WERI-Rb-1 (cell line): ENCODE measurements at regions not wholly inside any gene's neighbourhood (a gene's known extent, or its start where the extent isn't known, plus 50 kb on each side); places are given as distances from the start of the nearest gene placed in this dataset.

Experiments used
- DNase-seq: peaks from one replicate; pipeline ENCODE4 v3.0.0-alpha.2; 2020
- H3K27ac ChIP-seq: fragments of 250-450 bp; sonication (Bioruptor Pico); 2 replicates; pipeline ENCODE4 v1.5.1; 2020; ENCODE audit warnings: mild to moderate bottlenecking, moderate library complexity
- H3K27me3 ChIP-seq: fragments of 250-450 bp; sonication (Bioruptor Pico); 2 replicates; pipeline ENCODE4 v1.5.1; 2021; ENCODE audit warnings: mild to moderate bottlenecking, low read depth, moderate library complexity; ENCODE audit not compliant: insufficient read depth, severe bottlenecking
- H3K36me3 ChIP-seq: fragments of 250-450 bp; sonication (Bioruptor Pico); 2 replicates; pipeline ENCODE4 v1.5.1; 2020; ENCODE audit warnings: mild to moderate bottlenecking, moderate library complexity
- H3K4me3 ChIP-seq: 2 replicates; pipeline ENCODE4 v1.5.1; 2011; ENCODE audit warnings: low read depth, mild to moderate bottlenecking, control low read depth, low read length
- H3K9me3 ChIP-seq: fragments of 250-450 bp; sonication (Bioruptor Pico); 2 replicates; pipeline ENCODE4 v1.5.1; 2021; ENCODE audit warnings: mild to moderate bottlenecking, moderate library complexity; ENCODE audit not compliant: severe bottlenecking
- CTCF ChIP-seq: IDR thresholded peaks from 2 replicates; pipeline ENCODE4 v1.5.1; 2011; ENCODE audit warnings: low read depth, mild to moderate bottlenecking, control low read depth, inconsistent platforms, low read length

GRCh38 chr7:54109501-54109900, 432.7 kb upstream of the VSTM2A start:
- no peak for TF ChIP-seq CTCF

GRCh38 chr7:54111814-54112511, 430.2 kb upstream of the VSTM2A start:
- Histone ChIP-seq H3K27me3 (no peaks in the 10 kb centered on the region), H3K9me3 (no peaks in the 10 kb centered on the region), H3K36me3 (no peaks in the 10 kb centered on the region), H3K27ac (no peak overlapping the region), H3K4me3 (no peak overlapping the region)
- no peak for DNase-seq
- no peak for TF ChIP-seq CTCF

More at GRCh38 chr7:54109501-54109900, 432.7 kb upstream of the VSTM2A start:
- Histone ChIP-seq H3K27me3 (no peaks in the 10 kb centered on the region), H3K36me3 (no peaks in the 10 kb centered on the region), H3K9me3 (no peaks in the 10 kb centered on the region), H3K27ac (no peak overlapping the region), H3K4me3 (no peak overlapping the region)
- DNase-seq = no peak

GRCh38 chr7:54112567-54112966, 429.6 kb upstream of the VSTM2A start:
- Histone ChIP-seq H3K4me3 (no peak overlapping the region), H3K27ac (no peak overlapping the region), H3K9me3 (no peaks in the 10 kb centered on the region), H3K27me3 (no peaks in the 10 kb centered on the region), H3K36me3 (no peaks in the 10 kb centered on the region)
- DNase-seq = no peak
- TF ChIP-seq CTCF = no peak

DNA sequence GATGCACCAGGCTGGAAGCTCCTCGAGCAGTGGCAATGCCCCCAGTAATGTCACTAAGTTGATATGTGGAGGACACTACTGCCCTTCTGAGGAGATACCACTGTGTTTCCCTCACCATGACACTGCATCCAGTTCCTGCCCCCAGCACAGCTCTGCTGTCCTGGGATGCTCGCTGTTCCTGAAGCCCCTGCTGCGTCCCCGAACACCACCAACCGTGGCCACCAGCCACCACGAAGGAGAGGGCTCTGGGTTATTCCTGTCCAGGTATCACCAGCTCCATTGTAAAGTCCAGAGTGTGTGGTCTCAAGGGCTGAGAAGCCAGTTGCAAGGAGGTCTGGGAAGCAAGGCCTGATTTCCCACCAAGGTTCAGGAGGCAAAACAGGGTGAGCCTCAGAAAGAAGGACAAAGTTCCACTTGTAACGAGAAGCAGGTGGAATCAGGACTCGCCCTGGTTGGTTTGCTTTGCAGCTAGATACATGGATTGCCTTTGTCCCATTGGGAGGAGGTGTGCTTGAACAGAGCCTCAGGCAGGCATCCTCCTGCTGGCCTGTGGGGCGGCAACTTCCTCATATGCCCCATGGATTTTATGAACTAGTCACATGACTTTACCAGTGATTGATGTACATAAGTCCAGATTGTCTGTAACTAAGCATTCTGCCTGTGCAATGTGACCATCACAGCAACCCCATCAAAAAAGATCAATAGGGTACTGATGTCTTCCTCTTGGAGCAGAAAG, 427.0 kb upstream of the VSTM2A start:
- Histone ChIP-seq H3K27ac (no peak overlapping the region), H3K9me3 (no peaks in the 10 kb centered on the region), H3K4me3 (no peak overlapping the region), H3K27me3 (no peaks in the 10 kb centered on the region), H3K36me3 (no peaks in the 10 kb centered on the region)
- no peak for TF ChIP-seq CTCF
- DNase-seq = no peak

GRCh38 chr7:54116956-54117355, 425.2 kb upstream of the VSTM2A start:
- H3K4me3 ChIP-seq = no peak overlapping the region
- H3K9me3 ChIP-seq = no peaks in the 10 kb centered on the region
- DNase-seq = no peak
- no peak for TF ChIP-seq CTCF
- no peaks in the 10 kb centered on the region for H3K27me3 ChIP-seq
- H3K36me3 ChIP-seq = no peaks in the 10 kb centered on the region
- no peak overlapping the region for H3K27ac ChIP-seq
